AG04449 (cell line): ENCODE measurements at regions not wholly inside any gene's neighbourhood (a gene's known extent, or its start where the extent isn't known, plus 50 kb on each side); places are given as distances from the start of the nearest gene placed in this dataset.

Source experiments
- CTCF ChIA-PET: fragments of 350-600 bp; formaldehyde crosslinking; extraction: SDS; loops from one replicate; lab custom pipeline; 2021; ENCODE audit warnings: antibody characterized with exemption; lab: Yijun Ruan, JAX
- POLR2A ChIA-PET: fragments of 400-600, 350-600 bp; formaldehyde crosslinking; extraction: SDS; loops from one replicate; lab custom pipeline; 2020; ENCODE audit warnings: antibody characterized with exemption, inconsistent platforms; lab: Yijun Ruan, JAX
- DNase-seq: peaks from one replicate; pipeline ENCODE4 v3.0.0-alpha.2; 2010; ENCODE audit warnings: low read depth, low spot score
- H3K4me3 ChIP-seq: 2 replicates; pipeline ENCODE4 v1.5.1; 2011; ENCODE audit warnings: low read depth, mild to moderate bottlenecking, control low read depth, low read length
- TF ChIP-seq, protein P1 (sequence below): IDR thresholded peaks from one replicate; pipeline ENCODE4 v1.5.1; 2011; ENCODE audit warnings: mild to moderate bottlenecking, moderate library complexity, low read length, control low read depth, inconsistent platforms; ENCODE audit not compliant: insufficient read depth; ENCODE audit errors: missing control alignments

GRCh38 chr20:22412977-22413868, 171.1 kb downstream of the FOXA2 start:
- ChIA-PET CTCF (no interaction called here), POLR2A (no interaction called here)
- DNase-seq = no peak
- no peak overlapping the region for H3K4me3 ChIP-seq
- TF ChIP-seq, protein P1, sequence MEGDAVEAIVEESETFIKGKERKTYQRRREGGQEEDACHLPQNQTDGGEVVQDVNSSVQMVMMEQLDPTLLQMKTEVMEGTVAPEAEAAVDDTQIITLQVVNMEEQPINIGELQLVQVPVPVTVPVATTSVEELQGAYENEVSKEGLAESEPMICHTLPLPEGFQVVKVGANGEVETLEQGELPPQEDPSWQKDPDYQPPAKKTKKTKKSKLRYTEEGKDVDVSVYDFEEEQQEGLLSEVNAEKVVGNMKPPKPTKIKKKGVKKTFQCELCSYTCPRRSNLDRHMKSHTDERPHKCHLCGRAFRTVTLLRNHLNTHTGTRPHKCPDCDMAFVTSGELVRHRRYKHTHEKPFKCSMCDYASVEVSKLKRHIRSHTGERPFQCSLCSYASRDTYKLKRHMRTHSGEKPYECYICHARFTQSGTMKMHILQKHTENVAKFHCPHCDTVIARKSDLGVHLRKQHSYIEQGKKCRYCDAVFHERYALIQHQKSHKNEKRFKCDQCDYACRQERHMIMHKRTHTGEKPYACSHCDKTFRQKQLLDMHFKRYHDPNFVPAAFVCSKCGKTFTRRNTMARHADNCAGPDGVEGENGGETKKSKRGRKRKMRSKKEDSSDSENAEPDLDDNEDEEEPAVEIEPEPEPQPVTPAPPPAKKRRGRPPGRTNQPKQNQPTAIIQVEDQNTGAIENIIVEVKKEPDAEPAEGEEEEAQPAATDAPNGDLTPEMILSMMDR = no peak

DNA sequence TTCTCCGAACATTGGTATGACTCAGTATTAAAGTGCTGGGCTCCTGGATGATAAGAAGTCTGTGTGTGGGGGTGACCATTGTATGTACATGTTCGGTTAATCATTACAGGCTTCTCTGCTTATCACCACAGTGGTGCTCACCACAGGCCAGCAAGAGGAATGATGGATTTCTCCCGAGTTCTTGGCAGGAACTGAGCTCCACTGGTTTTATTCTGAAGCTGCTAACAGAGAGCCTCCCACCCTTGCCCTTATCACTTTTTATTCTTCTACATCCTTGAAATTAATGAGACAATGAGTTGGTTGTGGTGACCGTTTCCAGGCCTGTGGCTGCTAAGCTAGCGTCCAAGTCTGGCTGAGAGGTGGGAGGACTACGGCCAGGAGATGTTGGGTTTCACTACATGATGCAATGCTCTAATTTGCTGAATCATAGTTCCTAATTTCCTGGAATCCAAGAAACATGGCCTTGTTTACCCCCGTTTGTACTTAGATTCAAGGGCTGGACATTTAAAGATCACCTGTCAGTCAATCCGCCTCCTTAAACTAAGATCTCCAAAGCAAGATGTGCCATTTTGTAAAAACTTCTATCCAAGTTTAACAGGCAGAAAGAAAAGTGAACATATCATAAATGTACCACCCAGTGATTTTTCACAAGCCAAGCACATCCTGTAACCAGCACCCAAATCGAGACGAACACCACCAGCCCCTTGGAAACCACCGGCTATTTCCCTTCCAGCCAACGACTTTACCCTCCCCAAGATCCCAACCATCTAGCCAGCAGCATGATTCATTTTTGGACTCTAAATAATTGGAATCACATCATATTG, 172.5 kb downstream of the FOXA2 start:
- ChIA-PET POLR2A (no interaction called here), CTCF (no interaction called here)
- no peak for DNase-seq
- TF ChIP-seq, protein P1 = no peak
- H3K4me3 ChIP-seq = no peak overlapping the region

DNA sequence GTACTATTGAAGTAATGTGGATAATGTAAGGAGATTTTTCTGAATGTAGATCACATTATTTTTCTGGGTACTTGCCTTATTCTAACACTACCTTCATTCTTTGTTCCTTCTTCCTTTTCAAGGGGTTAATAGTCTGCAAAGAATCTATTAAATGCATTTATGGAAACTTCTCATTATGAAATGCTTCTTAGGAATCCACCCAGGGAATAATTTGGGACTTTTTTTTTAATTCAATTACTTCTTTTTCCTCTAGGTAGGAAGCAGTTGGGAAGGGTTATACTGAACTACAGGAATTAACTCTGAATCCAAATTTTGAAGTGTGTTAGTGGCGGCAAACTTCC, 173.1 kb downstream of the FOXA2 start:
- H3K4me3 ChIP-seq = no peak overlapping the region
- POLR2A ChIA-PET = no interaction called here
- CTCF ChIA-PET = no interaction called here
- no peak for DNase-seq
- TF ChIP-seq, protein P1 = no peak

GRCh38 chr20:22410556-22411130, 173.7 kb downstream of the FOXA2 start:
- ChIA-PET POLR2A (no interaction called here), CTCF (no interaction called here)
- TF ChIP-seq, protein P1 = no peak
- H3K4me3 ChIP-seq = no peak overlapping the region
- DNase-seq = no peak

- ChIA-PET POLR2A (no interaction called here), CTCF (no interaction called here)
- TF ChIP-seq, protein P1 = no peak
- H3K4me3 ChIP-seq = no peak overlapping the region
- DNase-seq = no peak
These were observed 175.6 kb downstream of the FOXA2 start for GRCh38 chr20:22408521-22409402.
